H9 (cell line): ENCODE measurements at regions not wholly inside any gene's neighbourhood (a gene's known extent, or its start where the extent isn't known, plus 50 kb on each side); places are given as distances from the start of the nearest gene placed in this dataset.

Source experiments
- DNase-seq: peaks from one replicate; pipeline ENCODE4 v3.0.0-alpha.2; 2017
- H2AFZ ChIP-seq: one replicate; pipeline ENCODE4 v1.6.1; 2013; ENCODE audit warnings: mild to moderate bottlenecking, low read length, control low read depth, moderate library complexity
- H2AK5ac ChIP-seq: 2 replicates; pipeline ENCODE4 v1.6.1; 2013; ENCODE audit warnings: low read length, control low read depth, mixed read lengths; ENCODE audit not compliant: insufficient read length
- H2BK120ac ChIP-seq: one replicate; pipeline ENCODE4 v1.6.1; 2013; ENCODE audit warnings: low read depth, mild to moderate bottlenecking, low read length, control low read depth, inconsistent platforms; ENCODE audit not compliant: poor library complexity, severe bottlenecking
- H2BK12ac ChIP-seq: 2 replicates; pipeline ENCODE4 v1.6.1; 2013; ENCODE audit warnings: low read length, control low read depth, mixed read lengths, low read depth; ENCODE audit not compliant: insufficient read length
- H2BK15ac ChIP-seq: 2 replicates; pipeline ENCODE4 v1.6.1; 2013; ENCODE audit warnings: low read depth, low read length, control low read depth
- H2BK20ac ChIP-seq: one replicate; pipeline ENCODE4 v1.6.1; 2013; ENCODE audit warnings: low read depth, mild to moderate bottlenecking, low read length, control low read depth, inconsistent platforms; ENCODE audit not compliant: poor library complexity, severe bottlenecking
- H2BK5ac ChIP-seq: 2 replicates; pipeline ENCODE4 v1.6.1; 2013; ENCODE audit warnings: low read length, control low read depth, mixed read lengths; ENCODE audit not compliant: insufficient read length
- H3K14ac ChIP-seq: 2 replicates; pipeline ENCODE4 v1.6.1; 2013; ENCODE audit warnings: low read length, control low read depth; ENCODE audit not compliant: insufficient read depth
- H3K18ac ChIP-seq: 2 replicates; pipeline ENCODE4 v1.6.1; 2013; ENCODE audit warnings: low read depth, mild to moderate bottlenecking, mixed read lengths, low read length, control low read depth; ENCODE audit not compliant: insufficient read length
- H3K23ac ChIP-seq: 2 replicates; pipeline ENCODE4 v1.6.1; 2013; ENCODE audit warnings: low read length, control low read depth, mixed read lengths, low read depth; ENCODE audit not compliant: insufficient read length
- H3K23me2 ChIP-seq: 2 replicates; pipeline ENCODE4 v1.6.1; 2013; ENCODE audit warnings: low read depth, mild to moderate bottlenecking, mixed read lengths, low read length, control low read depth; ENCODE audit not compliant: insufficient read length, poor library complexity, severe bottlenecking
- H3K27ac ChIP-seq: 2 replicates; pipeline ENCODE4 v1.5.1; 2013; ENCODE audit warnings: low read length, control low read depth, mixed read lengths, low read depth; ENCODE audit not compliant: insufficient read length
- H3K27me3 ChIP-seq: 2 replicates; pipeline ENCODE4 v1.6.1; 2013; ENCODE audit warnings: low read length, control low read depth, inconsistent platforms; ENCODE audit not compliant: insufficient read depth
- H3K4ac ChIP-seq: 2 replicates; pipeline ENCODE4 v1.6.1; 2013; ENCODE audit warnings: low read depth, mild to moderate bottlenecking, control low read depth, inconsistent platforms, low read length, moderate library complexity
- H3K4me1 ChIP-seq: 2 replicates; pipeline ENCODE4 v1.6.1; 2013; ENCODE audit warnings: low read length, control low read depth, inconsistent platforms; ENCODE audit not compliant: insufficient read depth
- H3K4me2 ChIP-seq: 2 replicates; pipeline ENCODE4 v1.6.1; 2013; ENCODE audit warnings: low read length, control low read depth, mixed read lengths; ENCODE audit not compliant: insufficient read length, insufficient read depth
- H3K56ac ChIP-seq: 2 replicates; pipeline ENCODE4 v1.6.1; 2013; ENCODE audit warnings: low read depth, mild to moderate bottlenecking, mixed read lengths, low read length, control low read depth; ENCODE audit not compliant: insufficient read length
- H3K79me1 ChIP-seq: 2 replicates; pipeline ENCODE4 v1.6.1; 2013; ENCODE audit warnings: low read depth, mild to moderate bottlenecking, moderate library complexity, low read length, control low read depth, inconsistent platforms; ENCODE audit not compliant: insufficient read depth, poor library complexity, severe bottlenecking
- H3K79me2 ChIP-seq: 2 replicates; pipeline ENCODE4 v1.6.1; 2013; ENCODE audit warnings: low read length, control low read depth, inconsistent platforms; ENCODE audit not compliant: insufficient read depth
- H3K9ac ChIP-seq: 2 replicates; pipeline ENCODE4 v1.6.1; 2013; ENCODE audit warnings: low read length, control low read depth, mixed read lengths; ENCODE audit not compliant: insufficient read length; ENCODE audit errors: extremely low read depth
- H3K9me3 ChIP-seq: one replicate; pipeline ENCODE4 v1.6.1; 2013; ENCODE audit warnings: low read depth, low read length, inconsistent platforms; ENCODE audit not compliant: control insufficient read depth
- H3T11ph ChIP-seq: one replicate; pipeline ENCODE4 v1.6.1; 2013; ENCODE audit warnings: mild to moderate bottlenecking, low read length, control low read depth, inconsistent platforms
- H4K20me1 ChIP-seq: one replicate; pipeline ENCODE4 v1.6.1; 2013; ENCODE audit not compliant: control insufficient read depth, insufficient read length, insufficient read depth
- H4K5ac ChIP-seq: 2 replicates; pipeline ENCODE4 v1.6.1; 2013; ENCODE audit warnings: low read depth, mild to moderate bottlenecking, mixed read lengths, low read length, control low read depth; ENCODE audit not compliant: insufficient read length
- H4K8ac ChIP-seq: replicated peaks from 2 replicates; pipeline ENCODE4 v1.6.1; 2013; ENCODE audit warnings: low read length, control low read depth, mixed read lengths, low read depth; ENCODE audit not compliant: insufficient read length
- H4K91ac ChIP-seq: 2 replicates; pipeline ENCODE4 v1.6.1; 2013; ENCODE audit warnings: low read depth, mild to moderate bottlenecking, moderate library complexity, mixed read lengths, low read length, control low read depth; ENCODE audit not compliant: insufficient read length
- H3K27ac Mint-ChIP-seq, 3 experiments: 2 replicates in 2 of 3; 3 replicates in 1 of 3; pipeline ENCODE4 v1.8.0; 2020 to 2021; ENCODE audit warnings: mixed read lengths in 3 of 3, mild to moderate bottlenecking in 1 of 3, moderate library complexity in 1 of 3
- H3K27me3 Mint-ChIP-seq: 2 replicates; pipeline ENCODE4 v1.8.0; 2021; ENCODE audit warnings: low read depth, mild to moderate bottlenecking, moderate library complexity, mixed read lengths
- H3K36me3 Mint-ChIP-seq, 3 experiments: 2 replicates in 2 of 3; 3 replicates in 1 of 3; pipeline ENCODE4 v1.8.0; 2020 to 2021; ENCODE audit warnings: low read depth in 3 of 3, mixed read lengths in 3 of 3; ENCODE audit not compliant: insufficient read depth in 1 of 3
- H3K4me1 Mint-ChIP-seq, 2 experiments: 2 replicates each; pipeline ENCODE4 v1.8.0; 2020; ENCODE audit warnings: mixed read lengths in 2 of 2
- H3K4me3 Mint-ChIP-seq, 2 experiments: 2 replicates in 1 of 2; 3 replicates in 1 of 2; pipeline ENCODE4 v1.8.0; 2020 to 2021; ENCODE audit warnings: mild to moderate bottlenecking in 2 of 2, mixed read lengths in 2 of 2, moderate library complexity in 1 of 2
- H3K9me3 Mint-ChIP-seq, 2 experiments: 2 replicates in 1 of 2; 3 replicates in 1 of 2; pipeline ENCODE4 v1.8.0; 2020; ENCODE audit warnings: mild to moderate bottlenecking in 2 of 2, mixed read lengths in 2 of 2, moderate library complexity in 1 of 2
- WGBS: extraction: QIAGEN DNeasy Blood & Tissue Kit; methylation state at CpG from one replicate; pipeline ENCODE4 v1.1.7; 2013; ENCODE audit warnings: missing lambda C conversion rate, low lambda C conversion rate, mixed read lengths; ENCODE audit not compliant: insufficient read length; ENCODE audit errors: extremely low coverage; 5-methylcytosine and 5-hydroxymethylcytosine counted together
- TF ChIP-seq, protein P1 (sequence below): fragments of 200-600 bp; sonication (generic); conservative IDR thresholded peaks from 3 replicates; pipeline ENCODE4 v1.8.0; 2021; ENCODE audit warnings: antibody characterized with exemption, mild to moderate bottlenecking

DNA sequence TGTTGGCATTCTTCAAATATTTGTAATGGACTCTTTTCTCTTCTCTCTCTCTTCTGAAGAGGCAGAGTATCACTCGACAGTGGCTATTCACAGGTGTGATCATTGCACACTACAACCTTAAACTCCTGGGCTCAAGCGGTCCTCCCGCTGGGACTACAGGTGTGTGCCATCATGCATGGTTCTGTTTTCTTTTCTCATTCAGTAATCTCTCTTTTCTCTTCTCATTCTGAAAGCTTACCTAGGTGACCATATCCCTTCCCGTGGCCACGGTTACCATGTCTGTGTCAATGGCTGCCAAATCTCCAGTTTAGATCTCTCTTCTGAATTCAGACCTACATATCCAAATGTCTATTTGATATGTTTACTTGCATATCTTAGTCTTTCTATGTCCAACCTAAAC, 96.3 kb downstream of the SOX2 start:
- H3K4me1 Mint-ChIP-seq: peaks cover 17% of the 10 kb centered on the region in 2 experiments
- no peak overlapping the region for H3K4ac ChIP-seq
- H4K8ac ChIP-seq: no peak overlapping the region
- no peaks in the 10 kb centered on the region for H3K79me2 ChIP-seq
- no peak overlapping the region for H2BK20ac ChIP-seq
- no peaks in the 10 kb centered on the region for H4K20me1 ChIP-seq
- H2AK5ac ChIP-seq: no peak overlapping the region
- no peak overlapping the region for H3T11ph ChIP-seq
- no peak overlapping the region for H3K27ac ChIP-seq
- H3K27me3 Mint-ChIP-seq: no peaks in the 10 kb centered on the region
- no peaks in the 10 kb centered on the region for H3K9me3 Mint-ChIP-seq
- peak overlapping the region in 1 of 3 experiments; percentile 13; a peak in 1 of 7 replicates for H3K27ac Mint-ChIP-seq
- no peak overlapping the region for H2BK12ac ChIP-seq
- WGBS: no CpG with 5 or more reads among the region's 5 CpGs
- H3K56ac ChIP-seq: no peak overlapping the region
- H3K9me3 ChIP-seq: no peaks in the 10 kb centered on the region
- no peaks in the 10 kb centered on the region for H3K79me1 ChIP-seq
- H3K14ac ChIP-seq: no peak overlapping the region
- H3K4me2 ChIP-seq: no peak overlapping the region
- no peaks in the 10 kb centered on the region for H3K4me1 ChIP-seq
- no peak overlapping the region for H4K91ac ChIP-seq
- H3K18ac ChIP-seq: no peak overlapping the region
- DNase-seq: no peak
- TF ChIP-seq, protein P1, sequence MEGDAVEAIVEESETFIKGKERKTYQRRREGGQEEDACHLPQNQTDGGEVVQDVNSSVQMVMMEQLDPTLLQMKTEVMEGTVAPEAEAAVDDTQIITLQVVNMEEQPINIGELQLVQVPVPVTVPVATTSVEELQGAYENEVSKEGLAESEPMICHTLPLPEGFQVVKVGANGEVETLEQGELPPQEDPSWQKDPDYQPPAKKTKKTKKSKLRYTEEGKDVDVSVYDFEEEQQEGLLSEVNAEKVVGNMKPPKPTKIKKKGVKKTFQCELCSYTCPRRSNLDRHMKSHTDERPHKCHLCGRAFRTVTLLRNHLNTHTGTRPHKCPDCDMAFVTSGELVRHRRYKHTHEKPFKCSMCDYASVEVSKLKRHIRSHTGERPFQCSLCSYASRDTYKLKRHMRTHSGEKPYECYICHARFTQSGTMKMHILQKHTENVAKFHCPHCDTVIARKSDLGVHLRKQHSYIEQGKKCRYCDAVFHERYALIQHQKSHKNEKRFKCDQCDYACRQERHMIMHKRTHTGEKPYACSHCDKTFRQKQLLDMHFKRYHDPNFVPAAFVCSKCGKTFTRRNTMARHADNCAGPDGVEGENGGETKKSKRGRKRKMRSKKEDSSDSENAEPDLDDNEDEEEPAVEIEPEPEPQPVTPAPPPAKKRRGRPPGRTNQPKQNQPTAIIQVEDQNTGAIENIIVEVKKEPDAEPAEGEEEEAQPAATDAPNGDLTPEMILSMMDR: no peak
- no peak overlapping the region for H2BK120ac ChIP-seq
- H2BK15ac ChIP-seq: no peak overlapping the region
- H2AFZ ChIP-seq: no peak overlapping the region
- no peak overlapping the region for H2BK5ac ChIP-seq
- H3K27me3 ChIP-seq: no peaks in the 10 kb centered on the region
- no peaks in the 10 kb centered on the region for H3K36me3 Mint-ChIP-seq
- no peak overlapping the region for H3K9ac ChIP-seq
- no peak overlapping the region for H4K5ac ChIP-seq
- no peak overlapping the region for H3K23ac ChIP-seq
- no peak overlapping the region for H3K4me3 Mint-ChIP-seq
- H3K23me2 ChIP-seq: no peaks in the 10 kb centered on the region
